Osteocyte (in vitro differentiated cells): ENCODE measurements at regions not wholly inside any gene's neighbourhood (a gene's known extent, or its start where the extent isn't known, plus 50 kb on each side); places are given as distances from the start of the nearest gene placed in this dataset.

ENCODE experiments used
- DNase-seq: peaks from one replicate; pipeline ENCODE4 v3.0.0; 2021; ENCODE audit warnings: mixed read lengths; ENCODE audit not compliant: unreplicated experiment; ENCODE audit errors: extremely low spot score
- H3K27ac Mint-ChIP-seq: one replicate; pipeline ENCODE4 v1.8.0; 2021; ENCODE audit warnings: mild to moderate bottlenecking, mixed read lengths; ENCODE audit not compliant: unreplicated experiment
- H3K27me3 Mint-ChIP-seq: one replicate; pipeline ENCODE4 v1.8.0; 2021; ENCODE audit warnings: mixed read lengths; ENCODE audit not compliant: unreplicated experiment
- H3K36me3 Mint-ChIP-seq: one replicate; pipeline ENCODE4 v1.8.0; 2021; ENCODE audit warnings: mixed read lengths; ENCODE audit not compliant: unreplicated experiment
- H3K4me1 Mint-ChIP-seq: one replicate; pipeline ENCODE4 v1.8.0; 2021; ENCODE audit warnings: mixed read lengths; ENCODE audit not compliant: unreplicated experiment
- H3K4me3 Mint-ChIP-seq: one replicate; pipeline ENCODE4 v1.8.0; 2021; ENCODE audit warnings: mild to moderate bottlenecking, moderate library complexity, mixed read lengths; ENCODE audit not compliant: unreplicated experiment
- H3K9me3 Mint-ChIP-seq: one replicate; pipeline ENCODE4 v1.8.0; 2021; ENCODE audit warnings: mixed read lengths; ENCODE audit not compliant: unreplicated experiment
- TF ChIP-seq, protein P1 (sequence below): fragments of 200-600 bp; sonication (generic); IDR thresholded peaks from 2 replicates; pipeline ENCODE4 v1.5.0; 2021; ENCODE audit warnings: antibody characterized with exemption, mild to moderate bottlenecking, moderate library complexity

- H3K4me3 Mint-ChIP-seq, result no peak overlapping the region
- H3K9me3 Mint-ChIP-seq, result peaks cover 42% of the 10 kb centered on the region
- H3K36me3 Mint-ChIP-seq, result no peaks in the 10 kb centered on the region
- no peak for DNase-seq
- H3K4me1 Mint-ChIP-seq, result no peaks in the 10 kb centered on the region
- H3K27me3 Mint-ChIP-seq, result no peaks in the 10 kb centered on the region
- H3K27ac Mint-ChIP-seq, result no peak overlapping the region
- TF ChIP-seq, protein P1, sequence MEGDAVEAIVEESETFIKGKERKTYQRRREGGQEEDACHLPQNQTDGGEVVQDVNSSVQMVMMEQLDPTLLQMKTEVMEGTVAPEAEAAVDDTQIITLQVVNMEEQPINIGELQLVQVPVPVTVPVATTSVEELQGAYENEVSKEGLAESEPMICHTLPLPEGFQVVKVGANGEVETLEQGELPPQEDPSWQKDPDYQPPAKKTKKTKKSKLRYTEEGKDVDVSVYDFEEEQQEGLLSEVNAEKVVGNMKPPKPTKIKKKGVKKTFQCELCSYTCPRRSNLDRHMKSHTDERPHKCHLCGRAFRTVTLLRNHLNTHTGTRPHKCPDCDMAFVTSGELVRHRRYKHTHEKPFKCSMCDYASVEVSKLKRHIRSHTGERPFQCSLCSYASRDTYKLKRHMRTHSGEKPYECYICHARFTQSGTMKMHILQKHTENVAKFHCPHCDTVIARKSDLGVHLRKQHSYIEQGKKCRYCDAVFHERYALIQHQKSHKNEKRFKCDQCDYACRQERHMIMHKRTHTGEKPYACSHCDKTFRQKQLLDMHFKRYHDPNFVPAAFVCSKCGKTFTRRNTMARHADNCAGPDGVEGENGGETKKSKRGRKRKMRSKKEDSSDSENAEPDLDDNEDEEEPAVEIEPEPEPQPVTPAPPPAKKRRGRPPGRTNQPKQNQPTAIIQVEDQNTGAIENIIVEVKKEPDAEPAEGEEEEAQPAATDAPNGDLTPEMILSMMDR, result no peak
These were observed 683.8 kb upstream of the ATXN8OS start for GRCh38 chr13:69423844-69424243.

GRCh38 chr13:69418319-69418718, 689.3 kb upstream of the ATXN8OS start:
- Mint-ChIP-seq H3K36me3 (no peaks in the 10 kb centered on the region), H3K4me1 (no peaks in the 10 kb centered on the region), H3K27ac (no peak overlapping the region), H3K4me3 (no peak overlapping the region), H3K27me3 (no peaks in the 10 kb centered on the region), H3K9me3 (peaks cover 5% of the 10 kb centered on the region)
- TF ChIP-seq, protein P1, result no peak
- DNase-seq, result no peak

DNA sequence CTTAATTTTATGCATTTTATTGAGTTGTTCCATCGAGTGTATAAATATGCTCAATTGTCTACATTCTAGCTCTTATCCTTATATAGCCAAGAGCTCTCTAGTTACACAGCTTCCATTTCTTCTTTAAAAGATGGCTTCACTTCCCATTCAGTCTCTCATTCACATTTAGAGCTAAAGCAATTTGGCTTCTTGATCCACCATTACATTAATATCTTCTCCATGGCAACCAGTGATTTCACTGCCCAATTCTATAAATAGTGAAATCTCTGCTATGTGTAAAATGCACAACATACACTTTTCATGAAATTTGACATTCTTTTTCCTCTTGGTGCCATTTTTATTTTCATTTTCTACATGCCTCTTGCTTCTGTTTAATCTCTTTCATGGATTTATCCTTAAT, 696.9 kb upstream of the ATXN8OS start:
- H3K9me3 Mint-ChIP-seq, result peaks cover 3% of the 10 kb centered on the region
- H3K27me3 Mint-ChIP-seq, result peaks cover 3% of the 10 kb centered on the region
- no peak overlapping the region for H3K4me3 Mint-ChIP-seq
- no peaks in the 10 kb centered on the region for H3K36me3 Mint-ChIP-seq
- H3K27ac Mint-ChIP-seq, result no peak overlapping the region
- DNase-seq, result no peak
- H3K4me1 Mint-ChIP-seq, result no peaks in the 10 kb centered on the region
- TF ChIP-seq, protein P1, result no peak

DNA sequence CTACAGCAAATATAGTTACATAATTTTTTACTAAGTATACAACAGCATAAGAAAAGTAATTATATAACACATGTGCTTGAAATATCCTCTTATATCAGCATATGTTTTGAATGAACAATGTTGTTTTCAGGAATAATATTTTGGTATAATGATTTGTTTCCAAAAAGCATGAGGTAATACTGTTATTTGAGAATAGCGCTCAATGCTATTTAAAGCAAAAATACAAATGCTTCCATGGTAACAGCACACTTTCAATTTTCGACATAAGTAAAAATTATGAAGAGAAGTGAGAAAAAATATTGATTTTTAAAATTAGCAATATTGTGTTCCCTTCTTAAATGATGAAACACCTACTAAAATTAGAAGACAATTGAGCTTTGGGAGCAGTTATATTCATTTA, 715.9 kb upstream of the ATXN8OS start:
- TF ChIP-seq, protein P1, result no peak
- no peak overlapping the region for H3K27ac Mint-ChIP-seq
- no peaks in the 10 kb centered on the region for H3K4me1 Mint-ChIP-seq
- H3K9me3 Mint-ChIP-seq, result no peaks in the 10 kb centered on the region
- no peaks in the 10 kb centered on the region for H3K27me3 Mint-ChIP-seq
- H3K36me3 Mint-ChIP-seq, result no peaks in the 10 kb centered on the region
- no peak for DNase-seq
- H3K4me3 Mint-ChIP-seq, result no peak overlapping the region

GRCh38 chr13:69389899-69390298, 717.7 kb upstream of the ATXN8OS start:
- Mint-ChIP-seq H3K4me3 (no peak overlapping the region), H3K36me3 (no peaks in the 10 kb centered on the region), H3K4me1 (no peaks in the 10 kb centered on the region), H3K9me3 (no peaks in the 10 kb centered on the region), H3K27me3 (no peaks in the 10 kb centered on the region), H3K27ac (no peak overlapping the region)
- DNase-seq, result no peak
- TF ChIP-seq, protein P1, result no peak
